GM11168 (cell line): ENCODE measurements at regions not wholly inside any gene's neighbourhood (a gene's known extent, or its start where the extent isn't known, plus 50 kb on each side); places are given as distances from the start of the nearest gene placed in this dataset.

Experiments used
- in situ Hi-C: fragments of 300-500 bp; cut with MboI; formaldehyde crosslinking; loops from one replicate; pipeline ENCODE4 v1.12.0; 2022; ENCODE audit warnings: low sequenced_read_pairs; ENCODE audit not compliant: unreplicated experiment

- in situ Hi-C loops = no loop called here
Observed at GRCh38 chr3:193754719-193755118, 161.7 kb downstream of the OPA1 start.

- in situ Hi-C loops = no loop called here
Observed at GRCh38 chr3:193756536-193756935, 163.5 kb downstream of the OPA1 start.

DNA sequence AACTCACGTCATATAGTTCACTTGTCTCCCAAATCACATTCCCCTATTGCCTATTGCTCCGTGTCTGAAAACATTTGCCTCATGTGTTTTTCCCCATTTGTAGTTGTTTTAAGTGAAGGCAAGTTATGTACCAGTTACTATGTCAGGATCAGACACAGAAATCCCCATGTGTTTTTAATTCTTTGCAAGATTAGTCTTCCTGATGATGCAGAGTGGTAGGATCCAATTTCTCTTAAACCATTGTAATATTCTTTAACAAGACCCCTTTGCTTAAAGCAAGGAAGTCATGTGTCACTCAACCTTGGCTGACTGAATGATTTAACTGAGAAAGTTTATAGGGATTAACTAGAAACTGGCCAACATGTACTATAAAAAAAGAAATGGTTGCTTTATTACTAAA, 164.4 kb downstream of the OPA1 start:
- in situ Hi-C loops = no loop called here

- in situ Hi-C loops = no loop called here
Observed at GRCh38 chr3:193761969-193762368, 169.0 kb downstream of the OPA1 start.

DNA sequence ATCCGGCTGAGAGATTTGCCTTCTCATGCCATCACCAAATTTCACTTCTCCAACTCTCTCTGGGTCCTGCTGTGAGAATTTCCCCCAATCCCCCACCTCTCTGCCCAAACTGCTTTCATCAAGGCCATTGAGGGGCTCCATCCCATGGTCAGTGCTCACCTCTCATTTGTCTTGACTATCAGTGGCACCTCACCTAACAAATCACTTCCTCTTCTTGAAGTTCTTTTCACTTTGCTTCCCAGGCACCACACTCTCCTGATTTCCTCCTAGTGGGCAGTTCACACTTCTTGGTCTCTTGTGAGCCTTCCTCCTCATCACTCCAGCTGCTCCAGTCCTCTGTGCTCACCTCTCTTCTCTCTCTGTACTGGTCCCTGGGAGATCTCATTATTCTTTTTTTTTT, 169.6 kb downstream of the OPA1 start:
- in situ Hi-C loops = no loop called here

GRCh38 chr3:193764959-193765358, 172.0 kb downstream of the OPA1 start:
- in situ Hi-C loops = no loop called here

DNA sequence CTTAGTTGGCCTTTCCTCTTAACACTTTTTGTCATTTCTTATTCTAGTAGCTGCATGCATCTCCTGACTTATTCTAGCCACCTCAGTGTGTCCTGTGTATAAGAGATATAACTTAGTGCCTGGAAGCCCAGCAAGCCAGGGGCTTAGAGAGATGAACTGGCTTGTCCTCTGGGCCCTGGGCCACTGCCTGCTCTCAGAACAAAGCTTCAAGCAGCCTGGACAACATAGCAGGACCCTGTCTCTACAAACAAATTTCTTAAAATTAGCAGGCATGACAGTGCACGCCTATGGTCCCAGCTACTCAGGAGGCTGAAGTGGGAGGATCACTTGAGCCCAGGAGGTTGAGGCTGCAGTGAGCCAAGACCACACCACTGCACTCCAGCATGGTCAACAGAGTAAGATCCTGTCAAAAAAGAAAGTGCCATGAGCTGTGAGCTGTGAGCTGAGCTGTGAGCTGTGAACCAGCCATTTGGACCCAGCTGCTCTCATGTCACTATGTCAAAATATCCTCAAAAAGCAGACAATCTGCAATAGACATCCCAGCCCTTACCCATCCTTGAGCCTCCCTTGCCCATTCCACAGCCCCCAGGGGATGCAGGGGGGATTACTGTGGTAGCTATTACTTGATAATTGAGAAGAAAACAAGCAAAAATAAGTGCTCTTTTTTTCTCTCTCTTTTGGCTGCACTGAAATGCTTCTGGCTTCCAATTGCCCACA, 174.5 kb downstream of the OPA1 start:
- in situ Hi-C loops = no loop called here

DNA sequence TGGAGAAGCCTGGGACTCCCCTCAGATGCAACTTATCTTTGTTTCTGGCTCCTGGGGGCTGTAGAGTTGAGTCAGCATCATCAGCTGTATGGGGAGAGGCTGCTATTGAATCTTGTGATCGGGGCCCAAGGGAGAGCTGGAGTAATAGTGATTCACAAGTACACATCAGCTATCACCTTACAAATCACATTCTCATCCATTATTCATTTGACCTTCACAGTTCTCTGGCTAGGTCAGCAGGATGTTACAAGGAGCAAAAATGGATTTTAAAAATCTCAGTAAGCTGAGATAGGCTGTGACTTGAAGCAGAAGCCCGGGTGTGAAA, 175.0 kb downstream of the OPA1 start:
- in situ Hi-C loops = no loop called here

DNA sequence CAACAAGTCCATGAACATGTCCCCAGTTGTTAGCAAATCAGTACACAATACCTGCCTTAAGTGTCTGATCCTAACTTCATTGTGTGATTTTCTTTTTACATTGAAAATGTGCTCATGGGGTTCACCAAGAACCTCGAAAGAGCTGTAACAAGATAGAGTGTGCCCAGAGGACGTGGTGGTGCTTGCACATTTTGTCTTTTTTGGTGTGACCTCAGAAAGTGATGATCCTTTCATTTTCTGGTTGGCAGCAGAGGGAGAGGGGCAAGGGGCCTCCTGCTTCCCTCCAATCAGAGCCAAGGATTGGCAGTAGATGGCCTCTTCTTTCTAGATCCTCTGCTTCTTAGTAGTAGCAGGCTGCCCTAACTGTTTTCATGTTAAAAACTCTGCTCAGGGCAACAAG, 176.4 kb downstream of the OPA1 start:
- in situ Hi-C loops = no loop called here

GRCh38 chr3:193771011-193771652, 178.1 kb downstream of the OPA1 start:
- in situ Hi-C loops = no loop called here

- in situ Hi-C loops = no loop called here
Observed at GRCh38 chr3:193771653-193772421, 178.8 kb downstream of the OPA1 start.

DNA sequence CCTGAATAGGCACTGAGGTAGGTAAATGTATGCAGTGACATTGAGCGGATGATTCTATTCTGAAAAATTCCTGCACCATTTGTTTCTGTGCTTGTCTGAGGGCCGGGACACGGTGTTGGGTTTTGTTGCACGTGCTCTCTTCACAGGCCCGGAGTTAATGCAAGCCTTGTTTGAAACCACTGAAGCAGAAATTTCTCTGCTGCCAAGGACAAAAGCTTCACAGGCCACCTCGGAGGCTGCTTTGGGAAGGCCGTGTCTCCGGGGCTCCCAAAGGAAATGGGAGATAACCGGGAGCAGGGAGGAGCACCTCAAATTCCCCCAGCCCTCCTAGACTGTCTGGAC, 179.4 kb downstream of the OPA1 start:
- in situ Hi-C loops = no loop called here

DNA sequence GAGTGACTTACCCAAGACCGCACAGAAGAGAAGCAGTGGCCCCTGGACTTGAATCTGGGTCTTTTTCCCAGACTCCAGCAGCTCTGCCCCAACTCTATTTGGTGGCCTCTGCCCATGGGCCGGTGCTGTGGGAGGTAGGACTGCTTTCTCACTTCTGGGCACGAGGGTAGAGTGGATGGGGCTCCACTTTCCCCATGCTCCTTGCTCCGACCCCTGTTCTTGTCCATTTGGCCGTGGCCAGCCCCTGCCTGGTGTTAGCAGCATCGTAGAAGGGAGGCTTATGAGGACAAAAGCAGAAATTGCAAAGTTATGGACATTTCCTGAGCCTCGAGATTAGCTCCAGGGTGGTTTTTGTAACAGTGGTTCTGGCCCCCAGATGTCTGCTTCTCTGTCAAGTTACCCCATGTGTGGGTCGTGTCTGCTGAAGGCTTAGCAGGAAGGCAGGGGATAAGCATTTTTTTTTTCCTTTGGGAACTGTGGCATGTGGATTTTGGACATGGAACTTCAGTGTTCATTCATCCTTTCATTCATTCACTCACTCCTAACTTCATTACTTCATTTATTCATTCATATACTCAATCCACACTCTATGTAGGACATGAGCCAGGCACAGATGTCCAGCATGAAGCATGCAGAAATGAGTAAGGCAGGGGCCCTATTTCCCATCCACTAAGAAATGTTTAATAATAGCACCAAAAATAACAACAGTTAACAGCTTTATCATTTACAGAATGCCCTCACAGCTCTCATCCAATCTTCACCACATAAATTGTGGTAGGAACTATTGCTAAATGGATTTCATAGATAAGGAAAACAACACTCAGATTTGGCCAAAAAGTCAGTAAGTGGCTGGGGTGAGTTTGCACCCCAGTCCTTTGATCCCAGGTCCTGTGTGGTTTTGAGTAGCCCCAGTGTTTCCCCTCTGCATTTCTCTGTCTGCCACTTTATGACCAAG, 180.5 kb downstream of the OPA1 start:
- in situ Hi-C loops = no loop called here

GRCh38 chr3:193774272-193774915, 181.4 kb downstream of the OPA1 start:
- in situ Hi-C loops = no loop called here

DNA sequence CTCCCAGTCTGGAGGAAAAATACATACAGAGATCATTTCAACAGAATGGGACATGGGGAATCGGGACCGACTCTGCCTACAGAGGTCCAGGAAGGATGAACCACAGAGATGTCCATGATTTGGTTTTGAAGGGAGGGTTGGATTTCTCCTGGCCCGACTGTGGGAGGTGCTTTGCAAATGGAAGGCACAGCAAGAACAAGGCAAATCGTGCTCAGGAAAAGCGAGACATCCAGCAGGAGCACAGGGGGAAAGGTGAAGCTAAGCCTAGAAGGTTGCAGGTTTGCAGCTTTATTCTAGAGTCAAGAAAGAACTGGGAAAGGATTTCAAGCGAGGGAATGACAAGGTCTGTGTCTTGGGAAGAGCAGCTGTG, 181.9 kb downstream of the OPA1 start:
- in situ Hi-C loops = loop anchor here (5.0 kb wide), 1 partner anchor 542 kb away; no protein-coding TSS in a partner anchor

DNA sequence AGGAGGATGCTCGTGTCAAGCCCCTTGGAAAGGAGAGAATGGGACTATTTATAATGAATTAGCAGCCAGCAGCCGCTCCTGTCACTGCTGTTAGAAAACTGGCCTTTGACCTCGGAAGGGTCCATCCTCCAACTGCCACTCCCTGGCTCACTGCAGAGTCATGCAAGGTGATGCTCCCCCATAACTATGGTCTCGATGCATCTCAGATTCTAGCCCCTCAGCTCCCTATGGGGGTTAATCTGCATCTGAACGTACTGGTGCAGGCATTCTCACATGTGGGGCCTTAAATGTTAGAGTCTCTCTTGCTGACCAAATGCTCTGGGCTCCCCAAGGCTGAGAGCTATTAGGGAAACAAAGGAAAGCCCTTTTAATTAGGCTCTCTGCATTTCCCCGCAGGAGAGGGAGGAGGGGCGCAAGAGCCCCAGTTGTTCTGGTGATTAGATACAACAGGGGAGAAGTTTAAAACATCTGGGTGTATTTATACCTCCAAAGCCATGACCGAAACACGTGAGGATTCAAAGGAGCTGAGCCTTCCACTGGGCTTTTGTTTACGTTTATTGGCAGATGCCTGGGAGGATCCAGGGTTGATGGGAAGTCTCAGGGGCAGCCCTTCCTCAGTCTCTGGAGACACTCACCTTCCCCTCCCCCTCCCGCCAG, 182.5 kb downstream of the OPA1 start:
- in situ Hi-C loops = loop anchor here (5.0 kb wide), 1 partner anchor 542 kb away; no protein-coding TSS in a partner anchor

- in situ Hi-C loops = loop anchor here (5.0 kb wide), 1 partner anchor 541 kb away; no protein-coding TSS in a partner anchor
Observed at GRCh38 chr3:193776626-193777358, 183.8 kb downstream of the OPA1 start.

DNA sequence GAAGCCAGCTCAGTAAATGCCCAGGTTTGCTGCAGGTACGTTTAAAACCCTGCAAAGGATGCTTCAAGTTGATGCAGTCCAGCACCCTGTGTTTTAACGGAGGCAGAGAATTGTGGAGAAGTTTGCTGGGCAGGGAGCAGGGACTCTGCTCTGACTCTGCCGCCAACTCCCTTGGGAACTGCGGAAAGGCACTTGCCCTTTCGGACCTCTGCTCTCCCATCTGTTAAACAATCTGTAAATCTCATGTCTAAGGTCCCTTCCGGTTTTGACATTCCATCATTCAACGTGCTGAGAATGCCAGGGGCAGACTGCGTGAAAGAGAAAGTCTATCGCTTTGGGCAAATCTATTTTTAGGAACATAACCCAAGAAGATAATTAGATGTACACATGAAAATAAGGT, 184.5 kb downstream of the OPA1 start:
- in situ Hi-C loops = loop anchor here (5.0 kb wide), 1 partner anchor 540 kb away; no protein-coding TSS in a partner anchor

GRCh38 chr3:193778676-193779075, 185.7 kb downstream of the OPA1 start:
- in situ Hi-C loops = loop anchor here (5.0 kb wide), 1 partner anchor 539 kb away; no protein-coding TSS in a partner anchor
